ENCODE measurements at regions not wholly inside any gene's neighbourhood (a gene's known extent, or its start where the extent isn't known, plus 50 kb on each side); places are given as distances from the start of the nearest gene placed in this dataset.

DNA sequence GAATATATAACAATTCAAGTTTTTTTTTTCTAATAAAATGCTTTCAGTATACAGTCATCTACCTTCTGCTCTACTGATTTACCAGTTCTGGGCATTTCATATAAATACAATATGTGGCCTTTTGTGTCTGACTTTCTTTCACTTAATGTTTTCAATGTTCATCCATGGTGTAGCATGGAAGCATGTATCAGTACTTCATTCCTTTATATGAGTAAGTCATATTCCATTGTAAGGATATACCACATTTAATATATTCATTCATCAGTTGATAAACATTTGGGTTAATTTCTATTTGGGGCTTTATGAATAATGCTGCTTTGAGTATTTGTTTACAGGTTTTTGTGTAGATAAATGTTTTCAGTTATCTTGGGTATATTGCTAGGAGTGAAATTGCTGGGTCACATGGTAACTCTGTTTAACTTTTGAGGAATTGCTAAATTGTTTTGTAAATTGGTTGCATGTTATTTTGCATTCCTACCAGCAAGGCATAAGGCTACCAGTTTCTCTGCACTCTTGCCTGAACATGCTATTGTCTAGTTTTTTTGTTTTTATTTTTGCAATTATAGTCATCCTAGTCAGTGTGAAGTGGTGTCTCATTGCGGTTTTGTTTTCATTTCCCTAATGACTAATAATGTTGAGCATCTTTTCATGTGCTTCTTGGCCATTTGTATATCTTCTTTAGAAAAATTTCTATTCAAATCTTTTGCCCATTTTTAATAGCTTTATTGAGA lies 206.1 kb downstream of the TM2D1 start:
- FAIRE-seq (no peak), DNase-seq (ENCODE audit: insufficient read length, low spot score) (no peak)
- TF ChIP-seq POLR2A (IDR thresholded peaks at IDR 0.05; ENCODE audit: low read depth, low read length) (no peak), POU2F2 (IDR thresholded peaks at IDR 0.05; ENCODE audit: low read depth, low read length) (no peak), TAF1 (IDR thresholded peaks at IDR 0.05; ENCODE audit: low read depth, low read length) (no peak), POLR2AphosphoS5 (IDR thresholded peaks at IDR 0.05; ENCODE audit: low read depth, low read length) (no peak)

DNA sequence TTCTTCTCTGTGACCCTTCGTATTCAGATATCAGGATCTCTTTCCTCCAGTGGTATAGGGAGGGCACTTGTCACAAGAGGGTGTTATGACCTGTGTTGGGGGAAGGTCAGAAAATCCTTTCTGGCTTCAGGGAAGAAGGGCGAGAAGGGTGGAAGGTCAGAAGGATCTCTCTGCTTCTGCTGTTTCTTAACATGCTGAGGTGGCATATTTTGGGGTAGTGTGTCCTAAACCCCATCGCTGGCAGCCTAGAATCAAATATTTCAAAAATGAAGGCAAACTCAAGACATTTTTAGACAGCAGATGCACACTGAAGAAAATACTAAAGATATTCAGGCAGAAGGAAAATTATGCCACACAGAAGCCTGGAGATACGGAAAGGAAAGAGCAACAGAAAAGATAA lies 207.6 kb downstream of the TM2D1 start:
- TF ChIP-seq TAF1 (IDR thresholded peaks at IDR 0.05; ENCODE audit: low read depth, low read length) (no peak), SPI1 (IDR thresholded peaks at IDR 0.05; ENCODE audit: low read depth, low read length) (no peak), POU2F2 (IDR thresholded peaks at IDR 0.05; ENCODE audit: low read depth, low read length) (no peak), POLR2AphosphoS5 (IDR thresholded peaks at IDR 0.05; ENCODE audit: low read depth, low read length) (no peak), PAX5 (IDR thresholded peaks at IDR 0.05; ENCODE audit: insufficient read depth, low read length, severe bottlenecking) (no peak), POLR2A (IDR thresholded peaks at IDR 0.05; ENCODE audit: low read depth, low read length) (no peak)
- no peak for DNase-seq (ENCODE audit: insufficient read length, low spot score)
- FAIRE-seq, result no peak

DNA sequence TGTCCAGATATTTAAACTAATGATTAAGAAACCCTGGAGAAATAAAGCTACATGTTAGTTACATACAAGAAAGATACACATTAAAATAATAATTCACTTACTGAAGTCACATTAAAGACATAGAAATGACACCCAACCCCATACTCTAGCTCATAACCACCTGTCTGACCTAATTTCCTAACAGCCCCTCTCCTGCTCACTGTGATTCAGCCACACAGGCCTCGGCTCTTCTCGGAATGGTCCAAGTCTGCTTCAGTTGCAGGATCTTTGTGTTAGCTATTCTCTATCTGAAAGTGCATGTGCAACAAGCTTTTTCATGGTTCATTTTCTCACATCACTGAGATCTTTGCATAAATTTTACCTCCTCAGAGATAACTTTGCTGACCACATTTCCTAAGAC lies 209.8 kb downstream of the TM2D1 start:
- no peak for FAIRE-seq
- DNase-seq (ENCODE audit: insufficient read length, low spot score), result no peak
- TF ChIP-seq POU2F2 (IDR thresholded peaks at IDR 0.05; ENCODE audit: low read depth, low read length) (no peak), PAX5 (IDR thresholded peaks at IDR 0.05; ENCODE audit: insufficient read depth, low read length, severe bottlenecking) (no peak), SPI1 (IDR thresholded peaks at IDR 0.05; ENCODE audit: low read depth, low read length) (no peak), TAF1 (IDR thresholded peaks at IDR 0.05; ENCODE audit: low read depth, low read length) (no peak), POLR2AphosphoS5 (IDR thresholded peaks at IDR 0.05; ENCODE audit: low read depth, low read length) (no peak), POLR2A (IDR thresholded peaks at IDR 0.05; ENCODE audit: low read depth, low read length) (no peak)
